ENCODE measurements at regions not wholly inside any gene's neighbourhood (a gene's known extent, or its start where the extent isn't known, plus 50 kb on each side); places are given as distances from the start of the nearest gene placed in this dataset.

GRCh38 chr13:80529734-80530133, 188.8 kb upstream of the SPRY2 start:
- TF ChIP-seq ZNF24 (tag by site-specific recombination; IDR thresholded peaks at IDR 0.05) (no peak), CTCF (tag by site-specific recombination; IDR thresholded peaks at IDR 0.05) (no peak), PRDM4 (tag by site-specific recombination; IDR thresholded peaks at IDR 0.05) (no peak), ZSCAN5A (tag by site-specific recombination; IDR thresholded peaks at IDR 0.05) (no peak), ZNF830 (tag by site-specific recombination; IDR thresholded peaks at IDR 0.05; ENCODE audit: low read depth) (no peak), ZNF274 (IDR thresholded peaks at IDR 0.05; ENCODE audit: low read length) (no peak), ZNF274 (tag by site-specific recombination; IDR thresholded peaks at IDR 0.05; ENCODE audit: borderline replicate concordance) (no peak), ZNF785 (tag by site-specific recombination; IDR thresholded peaks at IDR 0.05) (no peak), TSHZ1 (tag by site-specific recombination; IDR thresholded peaks at IDR 0.05; ENCODE audit: borderline replicate concordance) (no peak), ZNF530 (tag by site-specific recombination; IDR thresholded peaks at IDR 0.05; ENCODE audit: low read depth) (no peak), PBX3 (CRISPR knock-in tag; IDR thresholded peaks at IDR 0.05) (no peak)
